ENCODE measurements at regions not wholly inside any gene's neighbourhood (a gene's known extent, or its start where the extent isn't known, plus 50 kb on each side); places are given as distances from the start of the nearest gene placed in this dataset.

DNA sequence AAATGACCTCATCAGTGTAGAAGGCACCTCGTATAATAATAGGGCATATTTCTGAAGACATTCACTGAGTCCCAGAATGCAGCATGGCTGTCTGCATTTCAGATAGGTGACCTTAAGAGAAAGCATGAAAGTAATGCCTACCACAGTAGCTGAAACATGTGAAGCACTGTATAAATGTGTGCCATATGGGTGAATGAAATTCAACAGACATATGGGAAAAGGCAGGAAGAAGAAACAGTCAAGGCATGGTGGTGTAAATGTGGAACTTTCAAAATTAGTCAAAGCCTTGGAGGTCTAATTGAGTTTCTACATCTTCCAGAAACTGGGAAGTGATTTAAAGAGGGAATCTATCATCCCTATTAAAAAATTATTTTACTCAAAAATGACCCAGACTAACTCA is 698.2 kb upstream of the GOT2 start:
- peaks cover 0 to 13% (median 4%) of the 10 kb centered on the region in 6 donors for H3K9me3 Mint-ChIP-seq
- H3K27me3 Mint-ChIP-seq (ENCODE audit: low read depth in 3 of 3), result no peaks in the 10 kb centered on the region
- no peaks in the 10 kb centered on the region for H3K4me1 Mint-ChIP-seq
- H3K4me3 Mint-ChIP-seq, result no peak overlapping the region
- H3K36me3 Mint-ChIP-seq, result no peaks in the 10 kb centered on the region
- no peak overlapping the region for H3K27ac Mint-ChIP-seq
- DNase-seq, result no peak

DNA sequence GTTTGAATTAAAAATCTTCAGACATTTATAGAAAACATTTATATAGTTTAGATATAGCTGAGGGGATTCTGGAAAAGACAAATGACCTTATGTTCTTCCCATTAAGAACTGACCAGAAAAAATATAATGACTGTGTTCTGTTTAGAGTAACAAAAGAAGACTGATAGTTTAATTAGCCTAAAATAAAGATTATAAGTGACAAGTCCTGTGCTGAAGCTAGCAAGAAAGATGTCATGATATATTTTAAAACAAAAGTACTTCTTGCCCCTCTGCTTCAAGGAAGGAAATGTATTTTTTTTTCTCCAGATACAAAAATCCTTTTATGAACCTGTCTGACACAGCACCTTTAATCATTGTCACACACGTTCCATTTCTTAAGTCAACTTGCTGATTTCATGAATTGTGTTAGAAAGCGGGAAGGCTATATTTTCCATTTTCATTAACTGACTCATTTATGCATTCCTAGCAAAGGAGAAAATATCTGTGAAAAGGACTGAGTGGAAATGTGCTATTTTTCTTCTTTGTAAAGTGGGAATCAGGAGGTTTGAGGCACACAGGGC is 690.7 kb upstream of the GOT2 start:
- no peak for DNase-seq
- H3K4me3 Mint-ChIP-seq, result no peak overlapping the region
- H3K36me3 Mint-ChIP-seq, result no peaks in the 10 kb centered on the region
- no peaks in the 10 kb centered on the region for H3K27me3 Mint-ChIP-seq (ENCODE audit: low read depth in 3 of 3)
- no peak overlapping the region for H3K27ac Mint-ChIP-seq
- H3K9me3 Mint-ChIP-seq, result peaks cover 0 to 8% (median 4%) of the 10 kb centered on the region in 6 donors
- H3K4me1 Mint-ChIP-seq, result no peaks in the 10 kb centered on the region

GRCh38 chr16:59411961-59412841 is 678.1 kb upstream of the GOT2 start:
- H3K4me1 Mint-ChIP-seq, result no peaks in the 10 kb centered on the region
- peaks cover 0 to 2% (median 0%) of the 10 kb centered on the region in 3 donors for H3K27me3 Mint-ChIP-seq (ENCODE audit: low read depth in 3 of 3)
- H3K4me3 Mint-ChIP-seq, result no peak overlapping the region
- H3K9me3 Mint-ChIP-seq, result peaks cover 0 to 21% (median 4%) of the 10 kb centered on the region in 6 donors
- no peak for DNase-seq
- no peaks in the 10 kb centered on the region for H3K36me3 Mint-ChIP-seq
- H3K27ac Mint-ChIP-seq, result no peak overlapping the region

DNA sequence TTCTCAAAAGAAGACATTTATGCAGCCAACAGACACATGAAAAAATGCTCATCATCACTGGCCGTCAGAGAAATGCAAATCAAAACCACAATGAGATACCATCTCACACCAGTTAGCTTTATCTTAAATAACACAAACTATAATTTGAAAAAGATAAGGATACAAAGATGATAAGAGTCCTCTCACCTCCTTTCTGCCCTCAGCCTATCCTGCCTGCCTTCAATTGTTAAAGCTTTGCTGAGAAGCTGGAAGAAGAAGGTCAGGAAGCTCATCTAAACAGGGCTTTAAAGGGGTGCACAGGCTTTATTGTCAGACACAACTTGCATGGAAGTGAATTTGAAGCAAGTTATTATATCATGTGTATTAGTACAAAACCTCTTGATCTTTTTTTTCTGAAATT is 676.3 kb upstream of the GOT2 start:
- Mint-ChIP-seq H3K4me3 (no peak overlapping the region), H3K9me3 (peaks cover 0 to 14% (median 3%) of the 10 kb centered on the region in 6 donors), H3K36me3 (no peaks in the 10 kb centered on the region), H3K27me3 (ENCODE audit: low read depth in 3 of 3) (peaks cover 0 to 2% (median 1%) of the 10 kb centered on the region in 3 donors), H3K4me1 (no peaks in the 10 kb centered on the region), H3K27ac (no peak overlapping the region)
- no peak for DNase-seq

DNA sequence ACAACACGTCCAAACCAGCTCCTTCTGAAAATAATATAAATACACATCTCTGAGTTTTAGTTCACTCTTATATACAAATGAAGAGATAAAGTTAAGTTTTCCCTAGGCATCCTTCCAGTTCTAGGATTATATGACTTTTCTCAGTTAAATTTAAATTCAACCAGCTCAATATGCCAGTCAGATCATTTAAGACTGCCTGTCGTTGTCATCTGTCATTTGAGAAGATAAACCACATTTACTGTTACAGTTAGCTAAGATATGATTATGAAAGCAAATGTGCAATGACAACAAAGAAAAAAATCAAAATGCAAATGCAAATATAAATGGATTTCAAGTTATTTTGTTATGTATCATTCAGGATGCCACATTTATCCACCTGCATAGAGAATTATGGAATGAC is 671.7 kb upstream of the GOT2 start:
- H3K36me3 Mint-ChIP-seq, result no peaks in the 10 kb centered on the region

GRCh38 chr16:59404509-59404908 is 670.4 kb upstream of the GOT2 start:
- Mint-ChIP-seq H3K27ac (no peak overlapping the region), H3K4me1 (no peaks in the 10 kb centered on the region), H3K27me3 (ENCODE audit: low read depth in 3 of 3) (peaks cover 0 to 1% (median 0%) of the 10 kb centered on the region in 3 donors), H3K36me3 (no peaks in the 10 kb centered on the region), H3K9me3 (peaks cover 0 to 6% (median 4%) of the 10 kb centered on the region in 6 donors), H3K4me3 (no peak overlapping the region)
- DNase-seq, result no peak

More for the DNA sequence above, 671.7 kb upstream of the GOT2 start:
- H3K4me1 Mint-ChIP-seq, result no peaks in the 10 kb centered on the region
- H3K27me3 Mint-ChIP-seq (ENCODE audit: low read depth in 3 of 3), result peaks cover 0 to 2% (median 1%) of the 10 kb centered on the region in 3 donors
- DNase-seq, result no peak
- H3K9me3 Mint-ChIP-seq, result peaks cover 0 to 6% (median 4%) of the 10 kb centered on the region in 6 donors
- no peak overlapping the region for H3K27ac Mint-ChIP-seq
- no peak overlapping the region for H3K4me3 Mint-ChIP-seq

- Mint-ChIP-seq H3K27ac (no peak overlapping the region), H3K4me3 (no peak overlapping the region), H3K27me3 (ENCODE audit: low read depth in 3 of 3) (no peaks in the 10 kb centered on the region)
Observed at GRCh38 chr16:59400830-59401229, 666.7 kb upstream of the GOT2 start.

GRCh38 chr16:59397638-59398037 is 663.5 kb upstream of the GOT2 start:
- H3K4me1 Mint-ChIP-seq, result no peaks in the 10 kb centered on the region
- no peaks in the 10 kb centered on the region for H3K27me3 Mint-ChIP-seq (ENCODE audit: low read depth in 3 of 3)
- H3K4me3 Mint-ChIP-seq, result no peak overlapping the region
- peaks cover 0 to 22% (median 6%) of the 10 kb centered on the region in 6 donors for H3K9me3 Mint-ChIP-seq
- H3K36me3 Mint-ChIP-seq, result no peaks in the 10 kb centered on the region
- DNase-seq, result no peak
- H3K27ac Mint-ChIP-seq, result no peak overlapping the region

More at GRCh38 chr16:59400830-59401229, 666.7 kb upstream of the GOT2 start:
- H3K9me3 Mint-ChIP-seq, result peaks cover 0 to 12% (median 7%) of the 10 kb centered on the region in 6 donors
- no peaks in the 10 kb centered on the region for H3K36me3 Mint-ChIP-seq
- DNase-seq, result no peak
- no peaks in the 10 kb centered on the region for H3K4me1 Mint-ChIP-seq

DNA sequence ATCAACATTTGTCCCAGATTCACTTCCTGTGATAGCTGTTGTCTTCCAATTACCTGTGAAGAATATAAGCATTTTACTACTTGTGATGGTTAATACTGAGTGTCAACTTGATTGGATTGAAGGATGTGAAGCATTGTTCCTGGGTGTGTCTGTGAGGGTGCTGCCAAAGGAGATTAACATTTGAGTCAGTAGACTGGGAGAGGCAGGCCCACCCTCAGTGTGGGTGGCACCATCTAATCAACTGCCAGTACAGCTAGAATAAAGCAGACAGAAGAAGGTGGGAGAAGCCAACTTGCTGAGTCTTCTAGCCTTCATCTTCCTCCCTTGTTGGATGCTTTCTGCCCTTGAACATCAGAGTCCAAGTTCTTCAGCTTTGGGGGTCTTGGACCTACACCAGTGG is 660.4 kb upstream of the GOT2 start:
- H3K27ac Mint-ChIP-seq, result no peak overlapping the region
- no peaks in the 10 kb centered on the region for H3K4me1 Mint-ChIP-seq
- no peaks in the 10 kb centered on the region for H3K27me3 Mint-ChIP-seq (ENCODE audit: low read depth in 3 of 3)
- DNase-seq, result no peak
- H3K36me3 Mint-ChIP-seq, result no peaks in the 10 kb centered on the region
- no peak overlapping the region for H3K4me3 Mint-ChIP-seq
- H3K9me3 Mint-ChIP-seq, result peaks cover 0 to 26% (median 9%) of the 10 kb centered on the region in 6 donors

DNA sequence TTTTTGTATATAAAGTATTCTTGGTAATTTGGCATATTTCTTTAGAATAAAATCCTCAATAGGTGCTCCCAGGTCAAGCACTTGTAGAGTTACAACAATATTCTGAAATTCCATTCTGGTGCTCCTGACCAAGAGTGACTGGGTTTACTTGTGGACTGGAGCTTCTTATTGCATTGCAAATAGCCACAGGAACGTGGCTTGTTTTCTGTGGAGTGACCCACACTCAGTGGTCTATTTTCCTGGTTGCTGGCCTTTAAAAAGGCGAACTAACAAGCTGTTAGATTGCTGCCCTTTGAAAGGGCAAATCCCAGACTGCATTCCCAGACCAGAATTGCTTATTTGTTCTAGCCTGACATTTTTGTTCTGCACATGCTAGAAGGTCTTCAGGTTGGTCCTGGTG is 658.8 kb upstream of the GOT2 start:
- Mint-ChIP-seq H3K4me1 (no peaks in the 10 kb centered on the region), H3K4me3 (no peak overlapping the region), H3K27me3 (ENCODE audit: low read depth in 3 of 3) (peaks cover 0 to 2% (median 0%) of the 10 kb centered on the region in 3 donors), H3K27ac (no peak overlapping the region), H3K9me3 (peaks cover 0 to 38% (median 9%) of the 10 kb centered on the region in 6 donors), H3K36me3 (no peaks in the 10 kb centered on the region)
- no peak for DNase-seq

- H3K27ac Mint-ChIP-seq, result no peak overlapping the region
- peaks cover 0 to 32% (median 4%) of the 10 kb centered on the region in 6 donors for H3K9me3 Mint-ChIP-seq
- no peak overlapping the region for H3K4me3 Mint-ChIP-seq
- DNase-seq, result no peak
- peaks cover 0 to 2% (median 0%) of the 10 kb centered on the region in 3 donors for H3K27me3 Mint-ChIP-seq (ENCODE audit: low read depth in 3 of 3)
- no peaks in the 10 kb centered on the region for H3K36me3 Mint-ChIP-seq
- no peaks in the 10 kb centered on the region for H3K4me1 Mint-ChIP-seq
Observed at GRCh38 chr16:59391617-59392364, 657.7 kb upstream of the GOT2 start.

- no peak overlapping the region for H3K27ac Mint-ChIP-seq
- H3K9me3 Mint-ChIP-seq, result peaks cover 0 to 12% (median 2%) of the 10 kb centered on the region in 6 donors
- no peaks in the 10 kb centered on the region for H3K36me3 Mint-ChIP-seq
Observed at GRCh38 chr16:59385959-59386358, 651.8 kb upstream of the GOT2 start.

DNA sequence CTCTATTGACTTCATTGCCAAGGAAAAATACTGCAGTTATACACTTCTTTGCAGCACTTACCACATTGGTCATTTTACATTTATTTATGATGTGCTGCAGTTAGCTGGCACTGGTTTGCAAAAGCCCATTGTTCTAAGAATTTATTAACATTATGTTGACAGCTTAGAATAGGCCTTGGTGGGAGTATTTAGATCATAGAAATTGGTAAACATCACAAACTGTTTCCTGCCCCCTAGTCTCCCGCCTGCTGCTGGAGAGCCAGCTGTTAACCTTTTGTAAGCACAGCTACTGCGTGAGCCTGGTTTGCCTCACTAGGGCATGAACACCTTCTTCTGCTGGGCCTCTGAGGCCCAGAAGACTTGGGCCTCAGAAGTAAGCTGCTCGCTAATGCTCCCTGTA is 651.4 kb upstream of the GOT2 start:
- H3K4me3 Mint-ChIP-seq, result no peak overlapping the region
- peaks cover 0 to 2% (median 0%) of the 10 kb centered on the region in 3 donors for H3K27me3 Mint-ChIP-seq (ENCODE audit: low read depth in 3 of 3)
- H3K9me3 Mint-ChIP-seq, result peaks cover 0 to 12% (median 2%) of the 10 kb centered on the region in 6 donors
- H3K36me3 Mint-ChIP-seq, result no peaks in the 10 kb centered on the region
- no peaks in the 10 kb centered on the region for H3K4me1 Mint-ChIP-seq
- no peak overlapping the region for H3K27ac Mint-ChIP-seq
- DNase-seq, result no peak

More at GRCh38 chr16:59385959-59386358, 651.8 kb upstream of the GOT2 start:
- H3K27me3 Mint-ChIP-seq (ENCODE audit: low read depth in 3 of 3), result peaks cover 0 to 2% (median 0%) of the 10 kb centered on the region in 3 donors
- no peaks in the 10 kb centered on the region for H3K4me1 Mint-ChIP-seq
- DNase-seq, result no peak
- no peak overlapping the region for H3K4me3 Mint-ChIP-seq

DNA sequence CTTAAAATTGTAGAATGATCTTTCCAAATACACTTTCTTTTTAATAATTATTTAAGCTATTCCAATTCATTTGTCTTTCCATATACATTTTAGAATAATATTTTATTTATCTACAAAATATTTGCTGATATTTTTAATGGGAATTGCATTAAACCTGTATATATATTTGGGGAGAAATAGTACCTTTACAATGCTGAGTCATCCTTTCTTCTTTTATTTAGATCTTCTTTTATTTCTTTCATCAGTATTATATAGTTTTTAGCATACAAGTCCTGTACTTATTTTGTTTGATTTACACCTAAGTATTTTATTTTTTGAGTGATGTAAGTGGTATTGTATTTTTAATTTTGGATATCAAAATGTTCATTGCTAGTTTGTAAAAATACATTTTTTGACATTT is 639.5 kb upstream of the GOT2 start:
- Mint-ChIP-seq H3K36me3 (peaks cover 0 to 4% (median 0%) of the 10 kb centered on the region in 3 donors), H3K27ac (no peak overlapping the region), H3K4me1 (no peaks in the 10 kb centered on the region), H3K4me3 (no peak overlapping the region), H3K9me3 (peaks cover 2 to 32% (median 6%) of the 10 kb centered on the region in 6 donors), H3K27me3 (ENCODE audit: low read depth in 3 of 3) (peaks cover 0 to 7% (median 0%) of the 10 kb centered on the region in 3 donors)
- DNase-seq, result no peak
